HG02852 (cell line): ENCODE measurements at regions not wholly inside any gene's neighbourhood (a gene's known extent, or its start where the extent isn't known, plus 50 kb on each side); places are given as distances from the start of the nearest gene placed in this dataset.

Experiments used
- ATAC-seq: cut with Tn5 transposase; IDR thresholded peaks from one replicate; pipeline ENCODE4 v1.9.1; 2021; ENCODE audit warnings: mild to moderate bottlenecking, moderate library complexity; ENCODE audit not compliant: unreplicated experiment

- ATAC-seq: no peak
These were observed 175.5 kb upstream of the MVB12B start for GRCh38 chr9:126151031-126151685.

- ATAC-seq: no peak
These were observed 174.9 kb upstream of the MVB12B start for GRCh38 chr9:126151686-126152134.

- no peak for ATAC-seq
These were observed 173.8 kb upstream of the MVB12B start for GRCh38 chr9:126152622-126153362.

GRCh38 chr9:126153382-126153781 is 173.2 kb upstream of the MVB12B start:
- ATAC-seq: no peak

DNA sequence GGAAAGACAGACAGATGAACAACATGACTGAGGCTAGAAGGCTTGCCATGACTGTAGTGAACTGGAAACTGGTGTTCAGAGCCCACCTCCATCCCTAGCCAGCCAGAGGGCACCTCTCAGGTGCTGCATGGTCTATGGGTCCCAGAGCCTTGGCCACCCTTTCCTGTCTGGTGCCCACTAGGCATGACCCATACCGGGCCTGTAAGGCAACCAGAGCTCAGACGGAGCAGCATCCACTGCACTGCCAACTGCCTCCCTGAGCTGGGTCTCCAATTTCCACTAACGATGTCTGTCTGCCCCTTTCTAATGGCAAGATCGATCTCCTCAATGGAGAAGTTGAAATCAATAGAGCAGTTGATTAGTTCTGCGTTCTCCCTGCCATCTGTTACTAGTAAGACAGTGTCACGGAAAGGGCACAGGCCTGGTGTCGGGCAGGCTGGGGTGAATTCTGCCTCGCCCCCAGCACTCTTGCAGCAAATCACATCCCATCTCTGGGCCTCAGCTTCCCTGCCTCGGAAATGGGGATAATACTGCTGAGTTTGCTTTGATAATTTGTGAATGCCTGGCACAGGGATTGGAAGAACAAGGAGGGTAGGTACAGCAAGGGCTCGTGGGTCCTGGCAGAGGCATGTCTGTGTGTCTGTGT is 172.3 kb upstream of the MVB12B start:
- no peak for ATAC-seq

DNA sequence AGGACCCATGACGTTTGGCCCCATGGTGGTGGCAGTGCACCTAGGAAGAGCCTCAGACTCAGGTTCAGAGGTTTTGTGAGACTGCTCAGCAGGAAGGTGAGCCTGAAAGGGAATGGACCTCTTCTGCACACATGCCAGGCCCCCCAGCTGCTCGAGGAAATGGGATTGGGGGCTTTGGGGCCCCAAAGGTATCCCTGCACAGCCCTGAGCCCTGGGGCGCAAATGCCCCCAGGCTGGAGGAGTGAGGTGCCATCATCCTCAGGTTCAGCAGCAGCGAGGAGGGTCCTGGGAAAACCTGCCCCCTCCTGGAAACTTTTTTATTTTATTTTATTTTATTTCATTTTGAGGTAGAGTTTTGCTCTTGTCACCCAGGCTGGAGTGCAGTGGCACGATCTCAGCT is 171.8 kb upstream of the MVB12B start:
- ATAC-seq: no peak

- ATAC-seq: no peak
These were observed 170.6 kb upstream of the MVB12B start for GRCh38 chr9:126155756-126156664.

DNA sequence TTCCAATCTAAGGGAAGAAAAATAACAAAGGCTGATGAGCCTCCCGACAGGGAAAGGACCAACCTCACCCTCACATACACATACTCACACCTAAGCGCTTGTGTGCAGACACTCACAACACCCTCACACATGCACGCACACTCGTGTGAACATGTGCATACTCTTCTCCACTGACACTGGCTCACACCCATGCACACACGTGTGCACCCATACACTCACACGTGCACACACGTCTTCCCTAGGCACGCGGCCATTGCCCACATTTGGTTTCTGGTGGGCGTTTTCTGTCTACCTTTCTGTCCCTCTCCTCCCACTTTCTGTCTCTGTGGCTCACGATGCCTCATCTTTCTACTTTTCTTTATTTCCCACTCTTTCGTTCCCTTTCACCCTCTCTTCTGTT is 169.7 kb upstream of the MVB12B start:
- no peak for ATAC-seq

DNA sequence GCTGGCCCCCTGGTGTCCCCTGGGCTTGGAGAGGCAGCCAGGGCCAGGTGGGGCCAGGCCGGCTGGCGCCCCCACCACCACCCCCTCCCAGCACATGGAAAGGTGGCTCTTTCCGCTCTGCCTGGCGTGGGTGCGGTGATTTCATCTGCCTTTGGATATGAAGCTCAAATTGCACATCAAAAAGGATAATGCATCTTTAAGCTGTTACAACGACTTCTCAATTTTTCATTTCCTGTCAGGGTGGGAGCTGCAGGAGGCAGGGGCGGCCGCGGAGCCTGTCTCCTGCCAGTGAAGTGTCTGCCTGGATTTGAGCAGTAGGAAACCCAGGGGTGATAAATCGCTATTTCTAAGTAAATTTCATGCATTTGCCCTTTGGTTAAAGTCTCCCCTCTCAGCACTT is 169.2 kb upstream of the MVB12B start:
- ATAC-seq: no peak

DNA sequence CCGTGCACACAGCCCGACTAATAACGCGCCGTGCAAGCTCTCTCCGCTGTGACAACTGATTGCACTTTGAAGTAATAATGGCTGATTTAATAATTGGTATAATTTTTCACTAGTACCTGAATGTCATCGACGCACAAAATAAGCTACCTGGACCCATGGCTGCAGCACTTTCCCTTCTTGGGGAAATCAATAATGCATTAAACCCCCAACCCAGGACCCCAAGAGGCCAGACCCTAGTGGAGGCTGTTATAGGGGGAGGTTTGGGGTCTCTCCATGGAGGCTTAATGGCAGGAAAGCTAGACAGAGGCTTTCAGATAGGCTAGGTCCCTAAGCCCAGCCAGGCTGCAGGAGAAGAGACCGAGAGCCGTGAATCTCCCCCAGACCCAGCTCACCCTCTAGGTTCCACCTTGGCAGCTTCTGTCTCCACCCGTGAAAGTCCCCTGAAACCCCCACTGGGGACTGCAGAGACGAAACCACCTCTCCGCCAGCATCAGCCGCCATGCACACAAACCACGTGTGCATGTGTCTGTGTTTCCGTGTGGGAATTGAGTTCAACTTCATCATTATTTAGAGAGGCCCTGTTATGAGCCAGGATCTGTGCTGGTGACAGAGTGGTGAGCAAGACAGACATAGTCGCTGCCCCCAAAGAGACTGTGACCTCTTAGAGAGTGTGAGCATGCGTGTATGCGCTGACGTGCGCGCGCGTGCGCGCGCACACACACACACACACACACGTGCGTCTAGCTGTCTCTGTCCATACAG is 168.6 kb upstream of the MVB12B start:
- ATAC-seq: no peak

DNA sequence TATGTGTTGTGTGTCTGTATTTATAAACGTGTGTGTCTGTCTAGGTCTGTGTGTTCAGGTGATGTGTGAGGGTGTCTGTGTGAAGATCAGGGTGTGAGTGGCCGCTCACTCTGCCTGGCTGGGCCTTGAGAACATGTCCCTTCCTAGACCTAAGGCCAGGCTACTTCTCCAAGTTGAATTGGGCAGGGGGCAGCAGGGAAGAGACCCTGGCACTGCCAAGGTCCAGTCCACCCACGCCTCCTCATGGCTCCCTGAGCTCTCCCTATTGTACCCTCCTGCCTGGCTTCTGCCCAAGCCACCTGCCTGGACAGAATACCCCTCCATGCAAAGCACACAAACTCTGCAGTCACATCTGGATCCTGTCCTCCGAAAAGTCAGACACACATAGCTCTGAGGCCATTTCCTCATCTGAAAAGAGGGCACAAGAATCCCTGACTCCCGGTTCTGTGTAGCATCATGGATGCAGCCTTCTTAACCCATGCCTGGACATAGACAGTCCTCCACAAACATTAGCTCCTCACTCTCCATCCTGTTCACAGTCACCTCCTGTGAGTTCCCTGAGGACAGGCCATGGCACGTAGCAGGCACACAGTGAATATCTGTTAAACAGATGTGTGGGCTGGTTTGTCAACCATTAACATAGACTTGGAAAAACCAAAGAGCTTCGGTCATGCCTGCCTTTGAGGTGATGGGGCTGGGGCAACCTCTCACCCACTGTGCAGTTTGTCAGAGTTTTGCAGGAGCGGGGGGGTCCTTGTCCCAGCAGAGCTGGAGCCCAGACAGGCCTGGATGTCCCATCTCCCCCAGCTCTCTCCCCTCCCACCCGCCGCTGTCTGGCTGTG is 167.8 kb upstream of the MVB12B start:
- no peak for ATAC-seq

GRCh38 chr9:126159430-126160060 is 167.1 kb upstream of the MVB12B start:
- no peak for ATAC-seq

DNA sequence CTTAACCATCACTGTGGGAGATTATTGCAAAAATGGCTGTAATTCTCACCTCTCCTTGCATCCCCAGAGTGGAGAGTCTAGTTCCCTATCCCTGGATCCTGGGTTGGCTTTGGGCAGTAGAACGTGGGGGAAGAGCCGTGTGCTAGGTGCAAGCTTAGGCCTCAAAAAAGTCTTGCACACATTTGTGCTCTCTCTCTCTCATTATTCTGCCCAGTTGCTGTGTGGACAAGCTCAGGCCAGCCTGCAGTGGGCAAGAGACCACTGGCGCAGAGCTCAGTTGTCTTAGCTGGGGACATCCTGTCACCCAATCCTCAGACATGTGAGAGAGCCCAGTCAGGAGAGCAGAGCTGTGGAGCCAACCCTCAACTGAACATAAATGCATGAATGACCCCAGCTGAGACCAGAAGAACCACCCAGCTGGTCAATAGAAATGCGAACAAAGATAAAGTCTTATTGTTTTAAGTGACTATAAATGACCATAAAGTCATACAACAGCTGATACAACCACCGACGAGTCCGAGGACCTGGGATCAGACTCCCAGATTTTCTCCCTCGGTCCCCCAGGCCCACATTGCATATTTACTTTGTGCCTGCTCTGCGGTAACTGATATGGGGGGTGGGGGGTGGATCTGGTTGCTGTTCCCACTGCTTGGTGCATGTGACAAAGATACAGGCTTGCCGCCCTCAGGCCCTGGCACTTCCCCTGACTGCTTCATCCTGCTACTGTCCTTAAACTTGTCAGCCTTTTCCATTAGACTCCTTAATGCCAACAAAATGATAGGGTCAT is 166.4 kb upstream of the MVB12B start:
- ATAC-seq: no peak

GRCh38 chr9:126160854-126161329 is 165.7 kb upstream of the MVB12B start:
- no peak for ATAC-seq

DNA sequence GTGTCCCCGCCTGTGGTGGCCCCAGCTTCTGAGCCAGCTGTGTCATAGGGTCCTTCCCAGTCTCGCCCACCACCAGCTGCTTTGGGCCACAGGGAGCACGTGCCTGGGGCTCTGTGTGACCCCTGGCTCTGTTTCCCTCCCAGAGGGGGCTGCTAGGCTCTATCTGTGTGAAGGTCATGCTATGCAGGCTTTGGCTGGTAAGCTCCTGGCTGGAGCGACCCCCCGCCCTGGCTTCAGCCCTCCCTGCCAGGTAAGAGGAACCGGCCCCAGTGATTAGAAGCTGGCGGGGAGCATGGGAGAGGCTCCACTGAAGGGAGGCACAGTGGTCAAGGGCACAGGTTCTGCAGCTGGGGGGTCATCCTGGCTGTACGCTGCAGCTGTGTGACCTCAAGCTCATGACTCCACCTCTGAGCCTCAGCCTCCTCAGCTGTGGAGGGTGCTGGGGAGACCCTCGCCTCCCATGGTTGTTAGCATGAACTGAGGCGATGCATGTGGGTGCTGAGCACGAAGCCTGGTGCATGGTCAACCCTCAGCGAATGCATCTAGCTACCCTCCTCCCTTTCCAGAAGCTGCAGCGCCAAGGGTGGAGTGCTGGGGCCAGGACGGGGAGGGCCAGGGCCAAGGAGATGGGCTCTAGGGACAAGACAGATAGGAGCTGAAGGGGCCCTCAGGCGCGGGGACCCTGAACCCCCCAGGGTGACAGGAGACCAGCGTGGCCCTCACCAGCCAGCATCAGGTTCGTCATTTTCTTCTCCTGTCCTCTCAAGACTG is 163.8 kb upstream of the MVB12B start:
- ATAC-seq: no peak

- no peak for ATAC-seq
These were observed 161.7 kb upstream of the MVB12B start for GRCh38 chr9:126164796-126165525.

DNA sequence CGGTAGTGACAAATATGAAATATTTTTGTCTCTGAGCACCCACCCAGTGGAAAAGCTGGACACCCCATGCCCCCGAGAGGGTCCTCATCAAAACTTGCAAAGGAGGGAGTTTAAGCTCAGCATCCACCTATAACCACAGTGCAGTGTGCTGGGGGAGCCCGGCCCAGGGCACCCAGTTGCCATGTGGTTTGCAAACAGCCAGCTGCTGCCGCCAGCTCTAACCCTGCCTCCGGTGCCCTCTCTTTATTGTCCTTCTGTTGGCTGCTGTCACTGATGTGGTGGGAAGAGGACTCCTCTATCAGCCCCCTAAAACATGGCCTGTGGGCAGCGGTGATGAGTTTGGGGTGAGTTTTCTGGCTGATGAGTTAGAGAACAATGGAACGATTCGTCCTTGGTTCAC is 160.9 kb upstream of the MVB12B start:
- ATAC-seq: no peak
